HG02973 (cell line): ENCODE measurements at regions not wholly inside any gene's neighbourhood (a gene's known extent, or its start where the extent isn't known, plus 50 kb on each side); places are given as distances from the start of the nearest gene placed in this dataset.
"Not testable (repeated sequence)": the region's sequence is repeated elsewhere in the genome, so short reads cannot be mapped to it uniquely, and the experiment has no call there.

Source experiments
- ATAC-seq: cut with Tn5 transposase; IDR thresholded peaks from one replicate; pipeline ENCODE4 v1.9.1; 2021; ENCODE audit warnings: moderate library complexity; ENCODE audit not compliant: unreplicated experiment

DNA sequence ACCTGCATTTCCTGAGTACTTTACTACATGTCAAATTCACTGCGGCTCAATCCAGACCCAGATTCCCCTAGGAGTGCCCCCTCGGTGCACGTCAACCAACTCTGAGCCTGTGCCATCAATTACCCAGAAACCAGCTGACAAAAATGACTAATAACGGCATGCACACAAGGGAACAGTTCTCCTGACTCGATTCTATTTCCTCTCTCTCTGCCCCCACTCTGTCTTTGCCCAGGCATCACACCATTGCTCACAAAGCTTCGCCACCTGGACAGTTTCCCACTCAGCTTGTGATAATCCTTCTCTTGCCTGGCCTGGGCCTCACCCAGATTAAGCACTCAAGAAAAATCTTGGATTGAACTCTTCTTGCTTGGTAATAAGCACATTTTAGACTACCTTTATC is 115.3 kb upstream of the NDUFV2 start:
- ATAC-seq, result no peak

DNA sequence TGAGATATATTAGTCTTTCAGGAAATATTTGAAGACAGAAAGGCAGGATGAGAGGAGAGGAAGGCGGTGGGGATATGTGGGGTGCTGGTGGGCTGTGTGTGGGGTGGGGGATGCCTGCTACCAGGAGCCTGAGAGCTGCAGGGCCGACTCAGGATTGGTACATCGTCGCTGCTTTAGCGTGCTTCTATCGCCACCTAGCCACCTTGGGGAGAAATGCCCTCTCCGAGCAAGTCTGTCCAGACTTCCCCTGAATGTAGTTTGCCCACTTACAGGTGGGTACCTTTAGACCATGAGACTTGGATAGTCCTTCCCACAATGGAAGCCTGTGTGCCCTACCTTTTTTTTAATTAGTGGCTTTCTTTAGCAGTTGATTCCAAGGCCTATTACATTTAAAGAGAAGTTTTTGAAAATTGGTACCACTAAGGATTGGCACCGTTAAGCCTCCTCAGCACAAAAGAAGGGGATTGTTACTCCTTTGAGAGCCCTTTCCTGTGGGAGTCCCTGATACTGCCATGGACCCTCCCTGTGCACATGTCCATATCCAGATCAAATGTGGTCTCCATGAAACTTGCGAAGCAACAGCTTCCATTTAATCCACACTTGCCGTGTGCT is 114.1 kb upstream of the NDUFV2 start:
- ATAC-seq, result no peak

DNA sequence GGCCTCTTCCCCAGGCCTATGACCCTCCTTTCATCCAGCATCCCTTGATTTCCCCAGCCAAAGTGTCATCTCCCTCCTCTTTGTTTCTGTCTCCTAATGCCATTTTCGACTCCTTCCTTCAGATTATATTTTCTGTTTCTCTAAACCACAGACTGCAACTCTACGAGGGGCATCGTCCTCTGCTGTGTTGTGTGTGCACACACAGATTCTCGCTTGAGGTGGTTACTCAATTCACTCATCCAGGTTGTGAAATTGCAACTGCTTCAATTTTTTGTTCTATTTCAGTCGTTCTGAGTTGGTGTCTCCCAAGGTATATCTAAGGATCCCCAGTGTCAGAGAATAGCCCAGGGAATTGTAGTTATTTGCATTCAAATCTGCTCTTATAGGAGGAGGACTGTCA is 113.5 kb upstream of the NDUFV2 start:
- ATAC-seq, result no peak

DNA sequence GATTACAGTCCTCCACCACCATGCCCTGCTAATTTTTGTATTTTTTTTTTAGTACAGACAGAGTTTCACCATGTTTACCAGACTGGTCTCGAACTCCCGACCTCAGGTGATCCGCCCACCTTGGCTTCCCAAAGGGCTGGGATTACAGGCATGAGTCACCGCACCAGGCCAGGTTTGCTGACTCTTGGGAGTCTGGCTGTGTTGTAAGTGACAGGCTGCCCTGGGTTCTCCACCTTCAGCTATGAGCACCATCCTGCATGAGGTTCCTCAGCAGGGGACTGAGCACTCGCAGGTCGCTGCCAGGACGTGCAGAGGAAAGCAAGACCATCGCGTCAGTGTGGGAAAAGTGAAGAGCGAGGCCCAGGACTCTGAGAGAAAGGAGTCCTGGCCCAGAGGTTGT is 112.6 kb upstream of the NDUFV2 start:
- ATAC-seq, result no peak

DNA sequence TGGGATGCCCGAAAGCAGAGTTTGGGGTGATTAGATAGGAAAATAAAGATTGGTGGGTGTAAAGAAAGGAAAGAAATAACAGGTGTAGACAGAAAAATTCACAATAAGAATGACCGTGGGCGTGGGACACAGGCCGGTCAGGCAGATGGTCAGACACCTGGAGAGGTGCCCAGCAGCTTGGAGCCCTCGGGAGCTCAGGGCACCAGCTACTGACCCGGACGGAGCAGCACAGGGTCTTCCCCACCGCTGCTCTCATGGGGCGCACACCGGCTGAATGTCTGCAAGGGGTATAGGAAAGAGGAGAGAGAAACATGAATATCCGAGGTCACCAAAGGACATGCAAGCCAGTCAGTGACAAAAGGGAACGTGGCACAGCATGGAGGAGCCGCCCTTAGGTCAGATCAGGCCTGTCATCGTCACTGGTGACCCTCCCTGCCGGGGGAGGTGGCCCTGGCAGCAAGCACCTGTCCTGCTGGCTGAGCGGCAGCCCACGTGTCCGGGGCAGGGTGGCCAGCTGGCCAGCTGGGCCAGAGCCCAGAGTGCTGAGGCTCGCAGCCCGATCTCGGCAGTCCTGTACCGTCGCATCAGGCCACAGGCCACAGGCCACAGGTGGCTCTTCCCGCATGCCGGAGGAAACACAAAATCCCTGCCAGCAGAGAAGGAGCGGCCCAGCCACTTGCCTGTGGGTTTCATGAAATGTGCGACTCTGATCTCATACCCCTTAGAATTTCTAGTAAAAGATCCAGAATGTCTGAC is 112.0 kb upstream of the NDUFV2 start:
- no peak for ATAC-seq

DNA sequence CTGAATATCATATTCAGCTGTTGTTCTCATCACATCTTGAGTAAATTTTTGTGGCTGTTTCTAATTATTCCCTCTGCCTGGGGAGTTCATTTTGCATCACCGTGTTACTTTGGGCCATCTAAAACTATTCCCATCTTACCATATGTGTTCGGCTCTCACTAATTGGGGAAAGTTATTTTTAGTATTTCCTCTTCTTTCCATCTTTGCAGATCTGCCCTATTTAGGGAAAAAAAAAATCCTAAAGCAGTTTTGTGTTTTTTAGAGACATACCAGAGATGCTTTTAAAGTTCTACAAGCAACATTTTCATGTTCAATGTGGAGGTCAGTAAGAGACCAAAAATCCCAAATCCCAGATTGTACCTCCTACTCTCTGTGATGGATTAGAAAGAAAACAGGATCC is 111.3 kb upstream of the NDUFV2 start:
- no peak for ATAC-seq

DNA sequence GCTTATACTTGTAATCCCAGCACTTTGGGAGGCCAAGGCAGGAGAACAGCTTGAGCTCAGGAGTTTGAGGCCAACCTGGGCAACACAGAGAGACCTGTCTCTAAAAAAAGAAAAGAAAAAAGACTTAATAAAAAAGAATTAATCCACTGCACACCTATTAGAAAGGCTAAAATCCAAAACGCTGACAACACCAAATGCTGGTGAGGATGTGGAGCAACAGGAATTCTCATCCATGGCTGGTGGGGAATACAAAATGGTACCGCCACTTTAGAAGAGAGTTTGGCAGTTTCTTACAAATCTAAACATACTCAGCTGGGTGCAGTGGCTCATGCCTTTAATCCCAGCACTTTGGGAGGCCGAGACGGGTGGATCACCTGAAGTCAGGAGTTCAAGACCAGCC is 110.0 kb upstream of the NDUFV2 start:
- ATAC-seq, result not testable (repeated sequence)

DNA sequence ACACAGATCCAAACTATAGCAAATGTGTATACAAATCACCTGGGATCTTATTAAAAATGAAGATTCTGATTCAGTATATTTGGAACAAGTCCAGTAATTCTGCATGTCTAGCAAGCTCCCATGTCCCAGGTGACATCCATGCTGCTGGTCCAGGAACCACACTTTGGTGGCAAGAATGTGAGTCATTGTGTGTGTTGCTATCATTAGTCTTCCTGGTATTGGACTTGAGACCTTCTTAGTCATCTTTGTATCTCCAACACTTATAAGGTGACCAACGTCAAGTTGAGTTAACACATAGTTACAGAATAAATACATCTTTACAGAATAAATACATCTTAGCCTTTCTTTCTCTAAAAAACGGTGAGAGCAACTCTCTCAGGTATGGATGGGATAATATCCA is 107.9 kb upstream of the NDUFV2 start:
- ATAC-seq, result no peak

DNA sequence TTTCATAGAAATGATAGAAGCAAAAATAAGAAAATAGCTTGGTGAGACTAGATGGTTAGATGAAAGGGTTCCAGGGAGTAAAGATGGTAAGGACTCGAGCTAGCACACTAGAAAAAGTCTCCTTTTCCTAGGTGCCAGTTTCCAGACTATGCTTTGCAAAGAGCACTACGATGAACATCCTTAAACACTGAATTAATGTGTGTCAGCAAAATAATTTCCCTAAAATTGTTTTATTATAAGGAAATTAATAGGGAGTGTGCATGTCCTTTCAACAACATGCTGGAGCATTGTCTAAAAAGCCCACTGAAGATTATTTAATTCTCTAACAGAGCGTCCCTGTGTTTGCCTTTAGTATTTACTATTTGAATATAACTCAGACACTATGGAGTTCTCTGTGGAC is 107.4 kb upstream of the NDUFV2 start:
- no peak for ATAC-seq

DNA sequence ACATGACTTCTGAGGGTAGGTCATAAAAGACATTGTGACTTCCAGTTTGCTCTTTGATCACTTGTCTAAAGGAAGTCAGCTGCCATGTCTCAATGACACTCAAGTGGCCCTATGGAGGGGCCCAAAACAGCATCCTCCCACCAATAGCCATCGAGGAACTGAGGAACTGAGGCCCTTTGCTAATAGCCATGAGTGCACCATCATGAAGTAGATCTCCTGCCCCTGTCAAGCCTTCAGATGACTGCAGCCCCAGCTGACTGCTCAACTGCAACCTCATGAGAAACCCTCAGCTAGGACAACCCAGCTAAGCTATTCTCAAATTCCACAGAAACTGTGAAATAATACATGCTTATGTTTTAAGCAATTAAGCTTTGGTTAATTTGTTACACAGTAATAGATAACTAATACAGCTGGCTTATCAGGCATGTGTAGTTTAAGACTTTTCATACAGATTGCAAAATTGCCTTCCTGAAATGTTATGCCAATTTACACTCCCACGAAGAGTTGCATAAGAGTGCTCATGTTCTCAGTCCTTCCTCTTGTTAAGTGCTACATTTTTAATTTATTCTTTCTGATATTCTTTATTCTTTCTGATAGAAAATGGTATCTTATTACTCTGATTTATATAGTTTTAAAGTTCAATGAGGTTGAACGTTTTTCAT is 105.6 kb upstream of the NDUFV2 start:
- no peak for ATAC-seq

DNA sequence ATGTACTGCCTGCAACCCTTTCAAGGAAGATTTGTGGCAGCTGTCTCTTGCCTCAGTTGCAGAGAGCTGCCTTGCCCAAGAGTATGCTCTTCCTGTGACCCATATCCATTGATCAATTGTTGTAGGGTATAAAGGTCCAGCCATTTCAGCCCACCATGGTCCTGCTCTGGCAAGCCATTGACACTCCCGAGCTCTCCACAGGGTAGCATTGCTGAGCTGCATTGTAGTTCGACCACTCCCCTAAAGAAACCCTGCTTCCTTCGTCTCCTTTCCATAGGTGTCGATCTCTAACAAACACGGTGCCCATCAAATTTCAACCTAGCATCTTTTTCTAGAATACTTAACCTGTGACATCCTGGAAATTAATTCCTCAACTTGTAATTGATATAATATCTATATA is 104.9 kb upstream of the NDUFV2 start:
- ATAC-seq, result no peak

DNA sequence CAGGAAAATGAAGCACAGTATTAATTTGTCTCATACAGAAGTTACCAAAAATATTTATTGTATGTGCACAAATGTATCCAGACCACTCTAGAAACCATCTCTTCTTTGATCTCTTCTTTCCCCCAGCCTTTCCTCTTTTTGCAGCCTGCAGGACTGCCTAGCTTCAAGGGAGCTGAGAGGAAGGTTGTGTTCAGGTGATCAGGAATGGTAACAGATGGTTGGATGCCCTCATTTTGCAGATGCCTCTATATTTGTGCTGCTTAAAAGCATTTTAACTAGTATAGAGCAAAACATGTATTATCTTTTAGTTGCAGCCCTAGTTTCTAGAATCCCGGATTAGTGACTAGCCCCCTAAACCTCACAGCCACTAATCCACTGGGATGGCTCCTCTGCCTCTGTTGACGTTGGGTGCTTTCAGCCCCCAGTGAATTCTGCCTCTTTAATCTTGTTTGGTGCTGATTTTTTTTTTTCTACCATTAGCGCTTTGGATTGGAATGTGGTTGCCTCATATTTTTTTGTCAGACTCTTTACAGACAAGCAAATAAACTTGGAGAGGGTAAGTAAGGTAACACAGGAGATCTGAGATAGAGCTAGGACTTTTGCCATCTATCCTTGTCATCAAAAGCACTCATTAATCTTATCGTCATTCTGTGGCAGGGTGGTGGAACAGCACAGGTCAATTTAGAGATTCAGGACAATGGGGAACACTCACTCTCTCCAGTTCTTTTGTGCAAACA is 103.8 kb upstream of the NDUFV2 start:
- no peak for ATAC-seq

DNA sequence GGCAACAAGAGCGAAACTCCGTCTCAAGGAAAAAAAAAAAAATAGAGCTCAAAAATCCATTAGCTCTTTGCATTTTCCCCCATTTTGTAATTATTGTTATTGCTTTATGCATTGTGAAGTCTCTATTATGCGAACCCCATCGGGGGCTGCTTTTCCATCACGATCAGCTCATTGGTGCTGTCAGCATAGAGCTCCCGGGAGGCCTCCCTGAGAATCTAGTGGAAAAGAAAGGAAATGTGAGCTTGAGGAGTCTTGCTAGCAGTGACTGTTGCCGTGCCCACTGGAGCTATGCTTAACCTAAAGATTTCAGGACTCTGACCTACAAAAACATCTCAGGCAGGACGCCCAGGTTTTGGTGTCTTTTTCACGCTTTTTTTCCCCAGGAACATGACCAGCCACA is 102.6 kb upstream of the NDUFV2 start:
- ATAC-seq, result no peak

DNA sequence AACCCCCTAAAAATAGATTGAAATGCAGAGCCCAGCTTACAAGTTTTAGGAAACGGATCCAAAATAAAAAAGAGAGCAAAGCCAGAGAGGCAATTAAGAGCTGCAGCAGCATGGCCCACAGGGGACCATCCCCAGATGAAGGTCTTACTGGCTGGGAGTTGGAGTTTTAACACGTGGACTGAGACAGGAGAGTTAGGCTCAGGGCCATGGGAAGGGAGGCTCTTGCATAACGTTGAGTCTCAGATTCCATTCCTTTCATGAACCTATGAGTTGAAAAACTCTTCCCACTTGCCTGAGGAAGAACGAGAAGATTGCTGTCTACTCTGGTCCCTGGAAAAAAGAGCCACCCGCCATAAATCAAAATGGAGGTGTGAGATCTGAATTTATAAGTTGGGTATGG is 101.8 kb upstream of the NDUFV2 start:
- ATAC-seq, result no peak

DNA sequence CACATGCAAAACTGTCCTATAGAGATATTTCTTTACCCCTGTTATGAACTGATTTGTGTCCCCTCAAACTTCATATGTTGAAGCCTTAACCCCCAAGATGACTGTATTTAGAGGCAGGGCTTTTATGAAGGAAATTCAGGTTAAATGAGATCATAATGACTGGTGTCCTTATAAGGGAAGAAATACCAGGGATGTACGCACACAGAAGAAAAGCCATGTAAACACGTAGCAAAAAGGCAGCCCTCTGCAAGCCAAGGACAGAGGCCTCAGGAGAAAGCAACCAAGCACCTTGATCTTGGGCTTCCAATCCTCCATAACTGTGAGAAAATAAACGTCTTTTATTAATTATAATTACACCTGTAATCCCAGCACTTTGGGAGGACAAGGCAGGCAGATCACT is 101.3 kb upstream of the NDUFV2 start:
- ATAC-seq, result no peak

DNA sequence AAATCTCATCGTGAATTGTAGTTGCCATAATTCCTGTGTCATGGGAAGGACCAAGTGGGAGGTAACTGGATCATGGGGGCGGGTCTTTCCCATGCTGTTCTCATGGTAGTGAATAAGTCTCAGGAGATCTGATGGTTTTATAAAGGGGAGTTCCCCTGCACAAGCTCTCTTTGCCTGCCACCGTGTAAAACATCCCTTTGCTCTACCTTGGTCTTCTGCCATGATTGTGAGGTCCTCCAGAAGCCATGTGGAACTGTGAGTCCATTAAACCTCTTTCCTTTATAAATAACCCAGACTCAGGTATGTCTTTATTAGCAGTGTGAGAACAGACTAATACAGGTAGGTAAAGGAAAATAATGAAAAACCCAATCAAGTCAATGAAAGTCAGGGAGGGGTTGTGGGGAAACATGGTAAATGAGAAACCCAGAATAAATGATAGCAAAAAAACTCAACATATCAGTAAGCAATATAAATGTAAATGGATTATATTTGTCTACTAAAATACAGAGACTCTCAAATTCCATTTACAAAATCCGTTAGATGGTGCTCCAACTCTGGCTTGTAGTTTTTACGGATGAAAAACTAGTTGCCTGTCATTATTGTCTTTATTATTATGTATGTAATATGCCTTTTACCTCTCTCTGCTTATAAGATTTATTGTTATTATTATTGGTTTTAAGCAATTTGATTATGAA is 98.9 kb upstream of the NDUFV2 start:
- no peak for ATAC-seq

DNA sequence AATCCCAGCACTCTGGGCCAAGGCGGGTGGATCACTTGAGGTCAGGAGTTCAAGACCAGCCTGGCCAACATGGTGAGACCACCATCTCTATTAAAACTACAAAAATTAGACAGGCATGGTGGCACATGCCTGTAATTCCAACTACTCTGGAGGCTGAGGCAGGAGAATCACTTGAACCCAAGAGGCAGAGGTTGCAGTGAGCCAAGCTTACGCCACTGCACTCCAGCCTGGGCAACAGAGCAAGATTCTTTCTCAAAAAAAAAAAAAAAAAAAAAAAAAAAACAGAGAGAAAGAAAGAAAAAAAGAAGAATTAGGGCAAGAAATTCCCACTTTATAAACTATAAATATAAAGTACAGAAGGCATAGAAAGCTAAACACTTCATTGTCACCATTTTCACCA is 98.2 kb upstream of the NDUFV2 start:
- ATAC-seq, result not testable (repeated sequence)

DNA sequence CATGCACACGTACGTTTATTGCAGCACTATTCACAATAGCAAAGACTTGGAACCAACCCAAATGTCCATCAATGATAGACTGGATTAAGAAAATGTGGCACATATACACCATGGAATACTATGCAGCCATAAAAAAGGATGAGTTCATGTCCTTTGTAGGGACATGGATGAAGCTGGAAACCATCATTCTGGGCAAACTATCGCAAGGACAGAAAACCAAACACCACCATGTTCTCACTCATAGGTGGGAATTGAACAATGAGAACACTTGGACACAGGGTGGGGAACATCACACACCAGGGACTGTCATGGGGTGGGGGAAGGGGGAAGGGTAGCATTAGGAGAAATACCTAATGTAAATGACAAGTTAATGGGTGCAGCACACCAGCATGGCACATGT is 94.8 kb upstream of the NDUFV2 start:
- not testable (repeated sequence) for ATAC-seq

DNA sequence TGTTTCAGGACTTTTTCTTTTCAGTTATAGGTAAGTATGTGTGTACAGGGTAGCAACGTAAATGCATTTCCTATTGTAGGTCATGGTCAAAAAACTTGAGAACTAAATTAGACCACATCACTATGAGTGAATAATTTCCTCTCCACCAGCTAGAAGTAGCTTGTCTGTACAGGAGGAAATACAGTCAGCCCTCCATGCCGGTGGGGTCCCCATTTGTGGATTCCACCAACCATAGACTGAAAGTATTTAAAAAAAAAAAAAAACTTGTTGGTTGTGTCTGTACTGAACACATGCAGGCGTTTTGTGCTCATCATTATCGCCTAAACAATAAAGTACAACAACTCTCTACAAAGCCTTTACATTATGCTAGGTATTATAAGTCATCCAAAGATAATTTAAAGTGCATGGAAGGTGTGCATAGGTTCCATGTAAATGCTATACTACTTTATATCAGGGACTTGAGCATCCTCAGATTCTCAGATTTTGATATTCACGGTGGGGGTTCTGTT is 94.2 kb upstream of the NDUFV2 start:
- no peak for ATAC-seq

DNA sequence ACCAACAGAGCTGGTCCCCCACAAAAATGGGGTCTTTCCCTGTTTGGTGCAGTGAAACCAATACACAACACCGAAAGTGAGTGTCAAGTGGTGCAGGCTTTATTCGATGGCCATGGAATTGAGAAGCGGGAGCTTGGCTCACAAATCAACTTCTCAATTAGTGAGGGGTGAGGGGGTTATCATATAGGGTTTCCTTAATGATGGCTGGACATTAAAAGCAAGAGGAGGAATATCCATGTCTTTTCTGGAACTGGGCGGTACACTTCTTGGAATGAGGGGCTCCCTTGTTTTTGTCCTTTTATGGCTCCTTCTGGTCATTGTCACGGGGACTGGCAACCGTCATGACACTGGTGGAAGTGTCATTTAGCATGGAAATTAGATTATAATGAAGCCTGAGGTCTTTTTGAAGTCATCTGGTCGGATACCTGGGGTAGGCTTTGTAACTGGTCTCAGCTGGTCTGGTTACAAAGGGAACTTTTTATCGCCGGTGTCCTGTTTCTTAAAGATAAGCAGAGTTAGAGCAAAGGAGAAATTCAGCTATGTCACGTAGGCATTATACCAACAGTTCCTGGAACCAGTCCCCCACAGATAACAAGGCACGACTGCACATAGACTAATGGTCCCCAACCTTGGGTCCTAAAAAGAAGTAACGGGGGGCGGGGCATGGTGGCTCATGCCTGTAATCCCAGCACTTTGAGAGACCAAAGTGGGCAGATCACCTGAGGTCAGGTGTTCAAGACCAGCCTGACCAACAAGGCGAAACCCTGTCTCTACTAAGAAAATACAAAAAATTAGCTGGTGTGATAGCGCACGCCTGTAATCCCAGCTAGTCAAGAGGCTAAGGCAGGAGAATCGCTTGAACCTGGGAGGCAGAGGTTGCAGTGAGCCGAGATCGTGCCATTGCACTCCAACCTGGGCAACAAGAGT is 93.5 kb upstream of the NDUFV2 start:
- no peak for ATAC-seq
